ENCODE measurements at regions not wholly inside any gene's neighbourhood (a gene's known extent, or its start where the extent isn't known, plus 50 kb on each side); places are given as distances from the start of the nearest gene placed in this dataset.

DNA sequence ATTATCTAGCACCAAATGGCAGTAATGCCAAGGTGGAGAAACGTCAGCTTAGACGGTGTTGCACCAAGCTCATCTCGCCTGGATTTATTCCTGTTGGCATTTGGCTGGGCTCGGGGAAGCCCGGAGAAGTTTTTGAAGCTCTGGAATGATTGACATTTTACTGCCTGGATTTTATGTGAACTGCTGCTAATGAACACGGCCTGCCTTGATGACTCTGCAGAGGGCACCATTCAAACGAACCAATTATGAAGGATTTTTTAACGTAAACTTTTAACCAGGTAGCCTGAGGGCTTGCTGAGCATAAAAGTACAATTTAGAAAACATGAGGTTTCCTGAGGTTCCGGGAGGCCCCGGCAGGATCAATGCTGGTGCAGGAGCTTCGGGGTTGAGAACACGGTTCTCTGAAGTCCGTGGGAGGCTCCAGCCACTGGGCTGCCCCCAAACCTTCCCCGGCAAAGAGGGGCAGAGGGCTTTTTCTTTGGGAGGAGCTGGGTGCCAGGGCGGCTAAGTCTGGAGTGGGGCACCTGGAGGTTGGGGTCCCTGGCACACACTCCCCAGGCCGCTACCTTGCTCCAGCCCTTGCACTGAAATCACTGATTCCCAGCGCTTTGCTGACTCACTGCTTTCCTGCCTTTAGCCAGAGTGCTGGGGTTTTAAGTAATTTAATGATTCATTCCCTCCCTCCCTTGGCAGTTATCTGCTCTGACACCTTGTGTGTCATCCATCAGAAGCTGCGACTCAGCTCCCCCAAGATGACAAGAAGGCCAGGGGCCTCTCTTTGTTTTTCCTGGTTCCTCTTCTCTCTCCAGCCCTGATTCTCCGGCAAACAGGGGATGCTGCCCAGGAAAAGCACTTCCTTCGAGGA, 161.2 kb upstream of the IRX3 start:
- Mint-ChIP-seq H3K27me3 (ENCODE audit: insufficient read depth) (peaks cover 15% of the 10 kb centered on the region), H3K36me3 (ENCODE audit: low read depth) (no peaks in the 10 kb centered on the region), H3K4me1 (ENCODE audit: low read depth) (peaks cover 33% of the 10 kb centered on the region), H3K9me3 (no peaks in the 10 kb centered on the region), H3K27ac (peak overlapping the region; percentile 43), H3K4me3 (no peak overlapping the region; the same call in 1 of the 2 replicates)
- TF ChIP-seq, protein P1, sequence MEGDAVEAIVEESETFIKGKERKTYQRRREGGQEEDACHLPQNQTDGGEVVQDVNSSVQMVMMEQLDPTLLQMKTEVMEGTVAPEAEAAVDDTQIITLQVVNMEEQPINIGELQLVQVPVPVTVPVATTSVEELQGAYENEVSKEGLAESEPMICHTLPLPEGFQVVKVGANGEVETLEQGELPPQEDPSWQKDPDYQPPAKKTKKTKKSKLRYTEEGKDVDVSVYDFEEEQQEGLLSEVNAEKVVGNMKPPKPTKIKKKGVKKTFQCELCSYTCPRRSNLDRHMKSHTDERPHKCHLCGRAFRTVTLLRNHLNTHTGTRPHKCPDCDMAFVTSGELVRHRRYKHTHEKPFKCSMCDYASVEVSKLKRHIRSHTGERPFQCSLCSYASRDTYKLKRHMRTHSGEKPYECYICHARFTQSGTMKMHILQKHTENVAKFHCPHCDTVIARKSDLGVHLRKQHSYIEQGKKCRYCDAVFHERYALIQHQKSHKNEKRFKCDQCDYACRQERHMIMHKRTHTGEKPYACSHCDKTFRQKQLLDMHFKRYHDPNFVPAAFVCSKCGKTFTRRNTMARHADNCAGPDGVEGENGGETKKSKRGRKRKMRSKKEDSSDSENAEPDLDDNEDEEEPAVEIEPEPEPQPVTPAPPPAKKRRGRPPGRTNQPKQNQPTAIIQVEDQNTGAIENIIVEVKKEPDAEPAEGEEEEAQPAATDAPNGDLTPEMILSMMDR (IDR thresholded peaks at IDR 0.05), result no peak
- DNase-seq, result peak; percentile 86

DNA sequence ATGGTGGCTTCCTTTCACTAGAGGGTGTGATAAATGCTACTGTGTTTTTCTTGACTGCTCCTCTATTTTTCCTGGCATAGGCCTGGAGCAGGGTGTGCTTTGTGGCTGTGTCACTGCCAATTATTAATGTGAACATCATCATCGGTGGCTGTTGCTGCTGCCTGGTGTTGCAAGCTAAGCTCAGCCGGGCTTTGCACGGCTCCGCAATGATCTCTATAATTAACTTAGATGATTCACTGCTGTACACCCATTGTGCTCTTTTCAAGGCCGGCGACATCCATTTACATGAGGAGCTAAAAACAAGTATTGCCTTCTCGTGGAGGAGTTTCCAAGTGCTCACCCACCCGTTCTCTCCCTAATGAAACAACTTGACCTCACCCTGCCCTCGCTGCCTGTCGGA, 160.1 kb upstream of the IRX3 start:
- peak overlapping the region; percentile 48 for H3K27ac Mint-ChIP-seq
- DNase-seq, result peak; percentile 92
- TF ChIP-seq, protein P1 (IDR thresholded peaks at IDR 0.05), result 0 out of 2 replicates have a peak, but pooled peaks have one; percentile 8
- H3K4me3 Mint-ChIP-seq, result peak overlapping the region; percentile 53
- H3K9me3 Mint-ChIP-seq, result no peaks in the 10 kb centered on the region
- H3K36me3 Mint-ChIP-seq (ENCODE audit: low read depth), result no peaks in the 10 kb centered on the region
- H3K27me3 Mint-ChIP-seq (ENCODE audit: insufficient read depth), result peaks cover 12% of the 10 kb centered on the region
- peaks cover 33% of the 10 kb centered on the region for H3K4me1 Mint-ChIP-seq (ENCODE audit: low read depth)

DNA sequence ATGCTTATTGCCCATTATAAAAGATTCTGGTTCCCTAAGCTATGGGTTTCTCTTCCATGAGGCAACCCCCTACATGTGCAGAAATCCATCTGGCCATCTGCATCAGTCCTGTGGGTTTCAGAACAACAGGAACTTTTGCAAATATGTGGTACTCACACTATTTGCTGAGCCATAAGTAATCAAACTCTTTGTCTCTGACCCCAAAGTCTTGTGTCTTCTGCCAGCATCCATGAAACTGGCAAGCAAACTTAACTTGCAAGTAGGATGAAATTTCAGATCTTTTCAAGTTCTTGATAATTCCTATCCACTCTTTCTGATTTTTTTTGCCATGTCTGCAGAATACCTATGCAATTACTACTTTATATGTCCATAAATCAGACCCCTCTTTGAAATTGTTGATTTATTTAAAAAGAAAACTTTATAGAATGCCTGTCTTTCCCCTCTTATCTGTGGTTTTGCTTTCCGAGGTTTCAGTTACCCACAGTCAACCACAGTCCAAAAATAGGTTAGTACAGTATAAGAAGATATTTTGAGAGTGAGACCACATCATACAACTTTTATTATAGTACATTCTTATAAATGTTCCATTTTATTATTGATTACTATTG, 158.4 kb upstream of the IRX3 start:
- no peak for DNase-seq
- no peak overlapping the region for H3K4me3 Mint-ChIP-seq
- H3K9me3 Mint-ChIP-seq, result no peaks in the 10 kb centered on the region
- H3K4me1 Mint-ChIP-seq (ENCODE audit: low read depth), result peaks cover 33% of the 10 kb centered on the region
- H3K27me3 Mint-ChIP-seq (ENCODE audit: insufficient read depth), result peaks cover 14% of the 10 kb centered on the region; the same call in 1 of the 2 replicates
- TF ChIP-seq, protein P1 (IDR thresholded peaks at IDR 0.05), result no peak
- H3K27ac Mint-ChIP-seq, result no peak overlapping the region
- no peaks in the 10 kb centered on the region for H3K36me3 Mint-ChIP-seq (ENCODE audit: low read depth)

DNA sequence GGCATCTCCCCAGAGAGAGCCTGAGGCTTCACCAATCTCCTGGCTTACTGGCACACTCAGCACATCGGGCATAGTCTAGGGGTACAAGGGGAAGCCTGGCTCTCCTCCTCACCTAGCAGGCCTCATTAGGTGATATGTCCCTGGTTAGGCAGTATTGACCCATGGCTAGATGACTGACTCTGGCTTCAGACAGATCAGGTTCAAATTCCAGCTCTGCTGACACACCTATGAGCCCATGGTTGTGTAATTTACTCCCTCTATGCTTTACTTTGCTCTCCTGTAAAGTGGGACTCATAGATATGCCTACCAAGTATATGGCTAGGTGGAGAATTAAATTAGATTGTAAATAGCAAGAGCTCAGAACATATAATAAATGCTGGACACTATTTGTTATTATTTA, 157.3 kb upstream of the IRX3 start:
- Mint-ChIP-seq H3K9me3 (no peaks in the 10 kb centered on the region), H3K27me3 (ENCODE audit: insufficient read depth) (peaks cover 19% of the 10 kb centered on the region), H3K4me1 (ENCODE audit: low read depth) (peaks cover 28% of the 10 kb centered on the region), H3K36me3 (ENCODE audit: low read depth) (no peaks in the 10 kb centered on the region), H3K27ac (no peak overlapping the region), H3K4me3 (no peak overlapping the region)
- TF ChIP-seq, protein P1 (IDR thresholded peaks at IDR 0.05), result no peak
- DNase-seq, result no peak

DNA sequence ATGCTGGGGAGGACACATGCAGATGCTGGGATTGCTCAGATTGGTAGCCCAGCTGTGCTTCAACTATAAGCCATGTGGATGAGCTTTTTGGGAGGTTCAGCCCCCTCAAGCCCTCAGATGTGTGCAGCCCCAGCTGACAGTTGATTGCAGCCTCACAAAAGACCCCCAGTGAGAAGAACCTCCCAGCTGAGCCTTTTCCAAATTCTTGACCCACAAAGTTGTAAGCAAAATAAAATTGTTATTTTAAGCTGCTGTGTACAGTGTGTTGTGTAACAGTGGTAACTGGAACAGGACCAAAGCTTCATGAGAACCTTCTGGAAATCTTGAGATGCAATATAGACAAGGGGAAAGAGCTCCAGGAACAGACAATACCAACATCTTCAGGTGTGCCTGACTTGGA, 156.8 kb upstream of the IRX3 start:
- Mint-ChIP-seq H3K9me3 (no peaks in the 10 kb centered on the region), H3K4me1 (ENCODE audit: low read depth) (peaks cover 25% of the 10 kb centered on the region), H3K36me3 (ENCODE audit: low read depth) (no peaks in the 10 kb centered on the region), H3K27ac (no peak overlapping the region), H3K4me3 (no peak overlapping the region), H3K27me3 (ENCODE audit: insufficient read depth) (peaks cover 21% of the 10 kb centered on the region)
- TF ChIP-seq, protein P1 (IDR thresholded peaks at IDR 0.05), result no peak
- DNase-seq, result no peak

All from HFFc6 (cell line).